ENCODE measurements at regions not wholly inside any gene's neighbourhood (a gene's known extent, or its start where the extent isn't known, plus 50 kb on each side); places are given as distances from the start of the nearest gene placed in this dataset.

- intact Hi-C loops (cut with micrococcal nuclease; ENCODE audit: unreplicated experiment) = no loop called here
- no peaks in the 10 kb centered on the region for H3K27me3 ChIP-seq (replicated peaks; ENCODE audit: insufficient read depth, low read depth, low read length, poor library complexity)
- peaks cover 9% of the 10 kb centered on the region for H3K4me1 ChIP-seq (ENCODE audit: insufficient read depth, low read length, poor library complexity, severe bottlenecking)
- DNase-seq (ENCODE audit: low spot score) = no peak
- ChIA-PET CTCF (interaction anchor here (1.7 kb wide), 1 partner anchor 9 kb away, joined by 6 read pairs; no protein-coding TSS in a partner anchor), POLR2A (ENCODE audit: low non-redundant PET) (no interaction called here)
- no TSS peak for BruUV-seq (replicated peaks)
- H3K4me3 ChIP-seq (ENCODE audit: low read depth, low read length, poor library complexity, severe bottlenecking) = no peak overlapping the region
- peaks cover 19% of the 10 kb centered on the region for H3K9me3 ChIP-seq (ENCODE audit: low read depth, low read length, poor library complexity, severe bottlenecking)
- no peak overlapping the region for H3K27ac ChIP-seq (ENCODE audit: low read depth, low read length, poor library complexity, severe bottlenecking)
- no peak for TF ChIP-seq EZH2 (IDR thresholded peaks at IDR 0.05; ENCODE audit: borderline replicate concordance, low read depth, low read length, poor library complexity, severe bottlenecking)
- no peak for TF ChIP-seq CTCF (conservative IDR thresholded peaks at IDR 0.05; ENCODE audit: low read depth, low read length)
- no peaks in the 10 kb centered on the region for H3K36me3 ChIP-seq (ENCODE audit: insufficient read depth, low read length, poor library complexity, severe bottlenecking)
Measured at GRCh38 chr12:63419154-63419553, 249.1 kb downstream of the DPY19L2 start.

GRCh38 chr12:63416788-63417187 lies 251.5 kb downstream of the DPY19L2 start:
- POLR2A ChIA-PET (ENCODE audit: low non-redundant PET) = no interaction called here
- Histone ChIP-seq H3K4me3 (ENCODE audit: low read depth, low read length, poor library complexity, severe bottlenecking) (no peak overlapping the region), H3K36me3 (ENCODE audit: insufficient read depth, low read length, poor library complexity, severe bottlenecking) (no peaks in the 10 kb centered on the region), H3K9me3 (ENCODE audit: low read depth, low read length, poor library complexity, severe bottlenecking) (peaks cover 20% of the 10 kb centered on the region), H3K27ac (ENCODE audit: low read depth, low read length, poor library complexity, severe bottlenecking) (no peak overlapping the region), H3K27me3 (replicated peaks; ENCODE audit: insufficient read depth, low read depth, low read length, poor library complexity) (no peaks in the 10 kb centered on the region), H3K4me1 (ENCODE audit: insufficient read depth, low read length, poor library complexity, severe bottlenecking) (peaks cover 11% of the 10 kb centered on the region)
- no TSS peak for BruUV-seq (replicated peaks)
- no peak for TF ChIP-seq CTCF (conservative IDR thresholded peaks at IDR 0.05; ENCODE audit: low read depth, low read length)
- TF ChIP-seq EZH2 (IDR thresholded peaks at IDR 0.05; ENCODE audit: borderline replicate concordance, low read depth, low read length, poor library complexity, severe bottlenecking) = no peak
- CTCF ChIA-PET = no interaction called here
- intact Hi-C loops (cut with micrococcal nuclease; ENCODE audit: unreplicated experiment) = no loop called here
- no peak for DNase-seq (ENCODE audit: low spot score)

GRCh38 chr12:63415357-63415756 lies 252.9 kb downstream of the DPY19L2 start:
- ChIA-PET CTCF (no interaction called here), POLR2A (ENCODE audit: low non-redundant PET) (no interaction called here)
- H3K27me3 ChIP-seq (replicated peaks; ENCODE audit: insufficient read depth, low read depth, low read length, poor library complexity) = no peaks in the 10 kb centered on the region
- peaks cover 17% of the 10 kb centered on the region for H3K4me1 ChIP-seq (ENCODE audit: insufficient read depth, low read length, poor library complexity, severe bottlenecking)
- H3K4me3 ChIP-seq (ENCODE audit: low read depth, low read length, poor library complexity, severe bottlenecking) = no peak overlapping the region
- no peaks in the 10 kb centered on the region for H3K36me3 ChIP-seq (ENCODE audit: insufficient read depth, low read length, poor library complexity, severe bottlenecking)
- H3K9me3 ChIP-seq (ENCODE audit: low read depth, low read length, poor library complexity, severe bottlenecking) = peaks cover 20% of the 10 kb centered on the region
- BruUV-seq (replicated peaks) = no TSS peak
- TF ChIP-seq EZH2 (IDR thresholded peaks at IDR 0.05; ENCODE audit: borderline replicate concordance, low read depth, low read length, poor library complexity, severe bottlenecking) (no peak), CTCF (conservative IDR thresholded peaks at IDR 0.05; ENCODE audit: low read depth, low read length) (no peak)
- intact Hi-C loops (cut with micrococcal nuclease; ENCODE audit: unreplicated experiment) = no loop called here
- no peak overlapping the region for H3K27ac ChIP-seq (ENCODE audit: low read depth, low read length, poor library complexity, severe bottlenecking)
- no peak for DNase-seq (ENCODE audit: low spot score)

Data from A673 (cell line).